WERI-Rb-1 (cell line): ENCODE measurements at regions not wholly inside any gene's neighbourhood (a gene's known extent, or its start where the extent isn't known, plus 50 kb on each side); places are given as distances from the start of the nearest gene placed in this dataset.

Experiments
- DNase-seq: peaks from one replicate; pipeline ENCODE4 v3.0.0-alpha.2; 2020
- H3K27ac ChIP-seq: fragments of 250-450 bp; sonication (Bioruptor Pico); 2 replicates; pipeline ENCODE4 v1.5.1; 2020; ENCODE audit warnings: mild to moderate bottlenecking, moderate library complexity
- H3K27me3 ChIP-seq: fragments of 250-450 bp; sonication (Bioruptor Pico); 2 replicates; pipeline ENCODE4 v1.5.1; 2021; ENCODE audit warnings: mild to moderate bottlenecking, low read depth, moderate library complexity; ENCODE audit not compliant: insufficient read depth, severe bottlenecking
- H3K36me3 ChIP-seq: fragments of 250-450 bp; sonication (Bioruptor Pico); 2 replicates; pipeline ENCODE4 v1.5.1; 2020; ENCODE audit warnings: mild to moderate bottlenecking, moderate library complexity
- H3K4me3 ChIP-seq: 2 replicates; pipeline ENCODE4 v1.5.1; 2011; ENCODE audit warnings: low read depth, mild to moderate bottlenecking, control low read depth, low read length
- H3K9me3 ChIP-seq: fragments of 250-450 bp; sonication (Bioruptor Pico); 2 replicates; pipeline ENCODE4 v1.5.1; 2021; ENCODE audit warnings: mild to moderate bottlenecking, moderate library complexity; ENCODE audit not compliant: severe bottlenecking
- TF ChIP-seq, protein P1 (sequence below): IDR thresholded peaks from 2 replicates; pipeline ENCODE4 v1.5.1; 2011; ENCODE audit warnings: low read depth, mild to moderate bottlenecking, control low read depth, inconsistent platforms, low read length

DNA sequence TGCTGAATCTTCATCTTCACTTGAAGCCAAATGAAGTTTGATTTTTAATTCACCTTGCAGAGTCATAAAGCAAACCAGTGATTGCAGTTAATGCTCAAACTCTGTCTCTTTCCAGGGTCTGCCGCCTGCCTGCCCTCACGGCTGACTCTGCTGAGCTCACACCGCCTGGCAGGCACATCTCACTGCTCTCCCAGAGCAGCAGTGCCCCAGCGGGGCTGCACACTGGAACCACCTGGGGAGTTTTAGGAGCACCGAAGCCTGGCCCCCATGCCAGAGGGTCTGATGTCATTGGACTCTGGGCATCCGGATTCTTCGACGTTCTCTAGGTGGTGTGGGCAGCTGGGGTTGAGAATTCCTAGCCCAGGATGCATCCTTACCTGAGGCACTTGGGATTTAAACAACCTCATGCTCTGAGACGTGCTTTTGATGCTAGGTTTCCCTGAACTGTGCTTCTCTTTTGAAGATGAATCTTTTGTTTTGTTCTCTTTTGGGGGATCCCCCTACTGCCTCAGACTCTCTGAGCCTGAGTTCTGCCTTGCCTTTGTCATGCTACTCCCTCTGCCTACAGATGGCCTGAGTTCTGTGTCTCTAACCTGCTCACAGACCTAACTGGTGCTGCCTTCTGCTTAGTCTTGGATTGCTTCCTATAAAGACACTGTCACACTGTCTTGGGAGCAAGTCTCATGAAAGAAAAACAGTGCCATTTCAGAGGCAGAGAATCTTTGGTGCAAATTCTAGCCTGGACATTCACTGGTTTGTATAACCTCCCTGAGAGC is 438.1 kb upstream of the CCL2 start:
- DNase-seq: no peak

DNA sequence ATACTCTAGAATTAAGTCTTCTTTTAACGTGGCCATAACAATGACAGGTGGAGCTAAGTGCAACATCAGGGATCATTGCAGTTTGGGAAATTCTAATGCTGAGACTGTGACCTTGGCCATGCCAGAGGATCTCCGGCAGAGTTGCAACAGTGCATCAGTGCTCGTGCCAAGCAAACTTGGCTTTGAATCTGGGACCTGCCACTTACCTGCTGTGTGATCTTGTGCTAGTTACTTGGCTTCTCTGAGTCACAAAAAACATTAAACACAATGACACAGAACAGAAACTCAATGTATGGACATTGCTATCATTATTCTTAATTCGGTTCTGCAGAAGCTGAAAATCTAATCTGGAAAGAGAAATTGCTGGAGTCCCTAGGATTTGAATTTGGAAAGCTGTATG is 435.5 kb upstream of the CCL2 start:
- TF ChIP-seq, protein P1, sequence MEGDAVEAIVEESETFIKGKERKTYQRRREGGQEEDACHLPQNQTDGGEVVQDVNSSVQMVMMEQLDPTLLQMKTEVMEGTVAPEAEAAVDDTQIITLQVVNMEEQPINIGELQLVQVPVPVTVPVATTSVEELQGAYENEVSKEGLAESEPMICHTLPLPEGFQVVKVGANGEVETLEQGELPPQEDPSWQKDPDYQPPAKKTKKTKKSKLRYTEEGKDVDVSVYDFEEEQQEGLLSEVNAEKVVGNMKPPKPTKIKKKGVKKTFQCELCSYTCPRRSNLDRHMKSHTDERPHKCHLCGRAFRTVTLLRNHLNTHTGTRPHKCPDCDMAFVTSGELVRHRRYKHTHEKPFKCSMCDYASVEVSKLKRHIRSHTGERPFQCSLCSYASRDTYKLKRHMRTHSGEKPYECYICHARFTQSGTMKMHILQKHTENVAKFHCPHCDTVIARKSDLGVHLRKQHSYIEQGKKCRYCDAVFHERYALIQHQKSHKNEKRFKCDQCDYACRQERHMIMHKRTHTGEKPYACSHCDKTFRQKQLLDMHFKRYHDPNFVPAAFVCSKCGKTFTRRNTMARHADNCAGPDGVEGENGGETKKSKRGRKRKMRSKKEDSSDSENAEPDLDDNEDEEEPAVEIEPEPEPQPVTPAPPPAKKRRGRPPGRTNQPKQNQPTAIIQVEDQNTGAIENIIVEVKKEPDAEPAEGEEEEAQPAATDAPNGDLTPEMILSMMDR: no peak
- Histone ChIP-seq H3K27me3 (peaks cover 52% of the 10 kb centered on the region), H3K36me3 (no peaks in the 10 kb centered on the region)

More for the DNA sequence above, 438.1 kb upstream of the CCL2 start:
- TF ChIP-seq, protein P1: no peak
- no peak overlapping the region for H3K4me3 ChIP-seq
- H3K36me3 ChIP-seq: no peaks in the 10 kb centered on the region
- H3K9me3 ChIP-seq: no peaks in the 10 kb centered on the region
- peaks cover 48% of the 10 kb centered on the region for H3K27me3 ChIP-seq
- H3K27ac ChIP-seq: no peak overlapping the region

DNA sequence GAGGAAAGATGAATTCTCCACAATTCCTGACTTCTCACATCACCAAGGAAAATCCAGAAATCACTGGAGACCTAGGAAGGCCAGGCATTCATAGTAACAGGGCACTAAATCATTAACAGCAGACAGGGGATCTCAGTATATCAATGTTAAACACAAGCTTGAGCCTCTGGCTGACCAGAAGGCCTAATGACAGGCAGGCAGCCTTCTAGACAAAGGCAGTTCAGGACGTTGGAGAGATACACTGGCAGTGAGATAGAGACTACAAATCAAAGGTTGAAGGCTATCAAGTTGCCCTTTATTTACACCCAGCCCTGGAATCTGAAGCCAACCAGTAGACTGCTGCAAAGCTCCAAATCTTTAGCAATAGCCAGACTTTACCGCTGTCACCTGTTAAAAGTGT is 422.8 kb upstream of the CCL2 start:
- H3K9me3 ChIP-seq: no peaks in the 10 kb centered on the region
- H3K4me3 ChIP-seq: no peak overlapping the region
- H3K27ac ChIP-seq: no peak overlapping the region
- TF ChIP-seq, protein P1: no peak
- DNase-seq: no peak
- H3K27me3 ChIP-seq: peaks cover 16% of the 10 kb centered on the region
- H3K36me3 ChIP-seq: no peaks in the 10 kb centered on the region

More for the DNA sequence above, 435.5 kb upstream of the CCL2 start:
- no peak overlapping the region for H3K4me3 ChIP-seq
- DNase-seq: no peak
- H3K9me3 ChIP-seq: no peaks in the 10 kb centered on the region
- H3K27ac ChIP-seq: no peak overlapping the region

DNA sequence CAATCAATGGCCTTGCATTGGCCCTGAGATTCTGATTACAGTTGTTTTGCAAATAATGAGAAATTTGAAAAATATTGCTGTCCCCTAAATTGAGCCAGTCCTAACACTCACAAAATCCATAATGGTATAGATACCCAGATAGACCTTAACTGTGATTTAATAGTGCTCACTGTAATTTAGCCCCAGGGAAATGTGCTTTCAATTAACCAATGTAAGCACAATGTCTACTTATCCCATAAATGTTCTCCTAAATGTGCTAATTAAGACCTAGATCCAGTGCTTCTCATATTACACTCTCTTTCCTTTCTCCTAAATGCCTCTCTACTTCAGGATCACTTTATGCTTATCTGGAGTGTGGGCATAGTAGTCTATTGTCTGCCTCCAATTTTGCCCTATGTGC is 417.8 kb upstream of the CCL2 start:
- DNase-seq: no peak
- TF ChIP-seq, protein P1: no peak
- Histone ChIP-seq H3K9me3 (no peaks in the 10 kb centered on the region), H3K27me3 (peaks cover 25% of the 10 kb centered on the region), H3K4me3 (no peak overlapping the region), H3K27ac (no peak overlapping the region), H3K36me3 (no peaks in the 10 kb centered on the region)

DNA sequence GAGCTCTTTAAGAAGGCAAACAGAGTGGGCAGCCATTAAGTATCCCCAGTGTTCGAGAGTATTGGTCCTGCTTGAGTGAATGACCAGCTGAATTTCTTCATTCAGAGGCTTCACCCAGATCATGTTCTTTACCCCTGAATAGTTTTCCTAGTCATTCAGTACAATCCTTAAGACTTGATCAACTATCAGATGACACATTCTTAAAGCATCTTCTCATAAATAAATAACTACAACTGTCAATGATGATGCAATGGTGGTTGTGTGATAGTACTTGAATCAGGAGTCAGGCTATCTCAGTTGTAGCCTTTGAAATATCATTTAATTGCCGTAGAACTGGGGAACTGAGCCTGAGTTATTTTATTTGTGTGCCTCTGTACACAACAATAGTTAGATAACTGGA is 416.8 kb upstream of the CCL2 start:
- TF ChIP-seq, protein P1: no peak
- H3K27me3 ChIP-seq: peaks cover 27% of the 10 kb centered on the region
- no peaks in the 10 kb centered on the region for H3K36me3 ChIP-seq
- H3K27ac ChIP-seq: no peak overlapping the region
- no peaks in the 10 kb centered on the region for H3K9me3 ChIP-seq
- DNase-seq: no peak
- no peak overlapping the region for H3K4me3 ChIP-seq

DNA sequence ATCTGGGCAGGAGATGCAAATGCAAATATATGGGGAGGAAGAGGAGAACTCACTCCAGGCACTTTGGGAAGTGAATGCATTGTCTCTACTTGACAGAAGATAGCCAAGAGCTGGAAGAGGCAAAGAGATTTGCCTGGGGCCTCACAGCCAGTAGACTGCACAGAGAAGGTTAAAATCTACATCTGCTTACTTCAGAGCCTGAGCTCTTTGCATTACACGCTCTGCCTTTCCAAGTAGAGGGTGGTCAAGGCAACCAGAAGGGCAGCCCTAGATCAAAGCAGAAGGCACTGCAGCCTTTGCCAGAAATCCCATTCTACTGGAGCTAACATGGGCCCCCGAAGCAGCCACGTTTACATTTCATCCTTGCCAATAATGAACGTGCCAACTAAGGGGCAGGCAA is 407.2 kb upstream of the CCL2 start:
- Histone ChIP-seq H3K36me3 (no peaks in the 10 kb centered on the region), H3K9me3 (no peaks in the 10 kb centered on the region), H3K4me3 (no peak overlapping the region), H3K27ac (no peak overlapping the region), H3K27me3 (peaks cover 25% of the 10 kb centered on the region)
- TF ChIP-seq, protein P1: no peak
- no peak for DNase-seq
